ENCODE measurements at regions not wholly inside any gene's neighbourhood (a gene's known extent, or its start where the extent isn't known, plus 50 kb on each side); places are given as distances from the start of the nearest gene placed in this dataset.

GRCh38 chr5:90171466-90171865 lies 238.1 kb downstream of the CETN3 start:
- TF ChIP-seq POU6F1 (CRISPR knock-in tag; IDR thresholded peaks at IDR 0.05; ENCODE audit: borderline replicate concordance, low read depth) (no peak), PPARA (CRISPR knock-in tag; IDR thresholded peaks at IDR 0.05; ENCODE audit: borderline replicate concordance) (no peak), ARNTL (CRISPR knock-in tag; IDR thresholded peaks at IDR 0.05; ENCODE audit: borderline replicate concordance, low read depth) (no peak), BACH2 (CRISPR knock-in tag; IDR thresholded peaks at IDR 0.05; ENCODE audit: borderline replicate concordance) (no peak), ZC3H10 (CRISPR knock-in tag; IDR thresholded peaks at IDR 0.05) (no peak), CSDC2 (CRISPR knock-in tag; IDR thresholded peaks at IDR 0.05) (no peak), TOX (CRISPR knock-in tag; IDR thresholded peaks at IDR 0.05; ENCODE audit: borderline replicate concordance) (no peak), GLIS3 (CRISPR knock-in tag; IDR thresholded peaks at IDR 0.05) (no peak), SNAI2 (CRISPR knock-in tag; IDR thresholded peaks at IDR 0.05) (no peak), OSR1 (CRISPR knock-in tag; IDR thresholded peaks at IDR 0.05) (no peak), TCF4 (CRISPR knock-in tag; IDR thresholded peaks at IDR 0.05; ENCODE audit: borderline replicate concordance) (no peak), ISL1 (CRISPR knock-in tag; IDR thresholded peaks at IDR 0.05) (no peak), ESRRG (CRISPR knock-in tag; IDR thresholded peaks at IDR 0.05) (no peak), RARB (CRISPR knock-in tag; IDR thresholded peaks at IDR 0.05) (no peak), ZNF70 (CRISPR knock-in tag; IDR thresholded peaks at IDR 0.05) (no peak), ZFP30 (CRISPR knock-in tag; IDR thresholded peaks at IDR 0.05) (no peak)
- TF ChIP-seq, protein P1, sequence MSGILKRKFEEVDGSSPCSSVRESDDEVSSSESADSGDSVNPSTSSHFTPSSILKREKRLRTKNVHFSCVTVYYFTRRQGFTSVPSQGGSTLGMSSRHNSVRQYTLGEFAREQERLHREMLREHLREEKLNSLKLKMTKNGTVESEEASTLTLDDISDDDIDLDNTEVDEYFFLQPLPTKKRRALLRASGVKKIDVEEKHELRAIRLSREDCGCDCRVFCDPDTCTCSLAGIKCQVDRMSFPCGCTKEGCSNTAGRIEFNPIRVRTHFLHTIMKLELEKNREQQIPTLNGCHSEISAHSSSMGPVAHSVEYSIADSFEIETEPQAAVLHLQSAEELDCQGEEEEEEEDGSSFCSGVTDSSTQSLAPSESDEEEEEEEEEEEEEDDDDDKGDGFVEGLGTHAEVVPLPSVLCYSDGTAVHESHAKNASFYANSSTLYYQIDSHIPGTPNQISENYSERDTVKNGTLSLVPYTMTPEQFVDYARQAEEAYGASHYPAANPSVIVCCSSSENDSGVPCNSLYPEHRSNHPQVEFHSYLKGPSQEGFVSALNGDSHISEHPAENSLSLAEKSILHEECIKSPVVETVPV (CRISPR knock-in tag; IDR thresholded peaks at IDR 0.05): no peak
- TF ChIP-seq, protein P2, sequence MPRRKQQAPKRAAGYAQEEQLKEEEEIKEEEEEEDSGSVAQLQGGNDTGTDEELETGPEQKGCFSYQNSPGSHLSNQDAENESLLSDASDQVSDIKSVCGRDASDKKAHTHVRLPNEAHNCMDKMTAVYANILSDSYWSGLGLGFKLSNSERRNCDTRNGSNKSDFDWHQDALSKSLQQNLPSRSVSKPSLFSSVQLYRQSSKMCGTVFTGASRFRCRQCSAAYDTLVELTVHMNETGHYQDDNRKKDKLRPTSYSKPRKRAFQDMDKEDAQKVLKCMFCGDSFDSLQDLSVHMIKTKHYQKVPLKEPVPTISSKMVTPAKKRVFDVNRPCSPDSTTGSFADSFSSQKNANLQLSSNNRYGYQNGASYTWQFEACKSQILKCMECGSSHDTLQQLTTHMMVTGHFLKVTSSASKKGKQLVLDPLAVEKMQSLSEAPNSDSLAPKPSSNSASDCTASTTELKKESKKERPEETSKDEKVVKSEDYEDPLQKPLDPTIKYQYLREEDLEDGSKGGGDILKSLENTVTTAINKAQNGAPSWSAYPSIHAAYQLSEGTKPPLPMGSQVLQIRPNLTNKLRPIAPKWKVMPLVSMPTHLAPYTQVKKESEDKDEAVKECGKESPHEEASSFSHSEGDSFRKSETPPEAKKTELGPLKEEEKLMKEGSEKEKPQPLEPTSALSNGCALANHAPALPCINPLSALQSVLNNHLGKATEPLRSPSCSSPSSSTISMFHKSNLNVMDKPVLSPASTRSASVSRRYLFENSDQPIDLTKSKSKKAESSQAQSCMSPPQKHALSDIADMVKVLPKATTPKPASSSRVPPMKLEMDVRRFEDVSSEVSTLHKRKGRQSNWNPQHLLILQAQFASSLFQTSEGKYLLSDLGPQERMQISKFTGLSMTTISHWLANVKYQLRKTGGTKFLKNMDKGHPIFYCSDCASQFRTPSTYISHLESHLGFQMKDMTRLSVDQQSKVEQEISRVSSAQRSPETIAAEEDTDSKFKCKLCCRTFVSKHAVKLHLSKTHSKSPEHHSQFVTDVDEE (CRISPR knock-in tag; IDR thresholded peaks at IDR 0.05): no peak
- TF ChIP-seq, protein P3, sequence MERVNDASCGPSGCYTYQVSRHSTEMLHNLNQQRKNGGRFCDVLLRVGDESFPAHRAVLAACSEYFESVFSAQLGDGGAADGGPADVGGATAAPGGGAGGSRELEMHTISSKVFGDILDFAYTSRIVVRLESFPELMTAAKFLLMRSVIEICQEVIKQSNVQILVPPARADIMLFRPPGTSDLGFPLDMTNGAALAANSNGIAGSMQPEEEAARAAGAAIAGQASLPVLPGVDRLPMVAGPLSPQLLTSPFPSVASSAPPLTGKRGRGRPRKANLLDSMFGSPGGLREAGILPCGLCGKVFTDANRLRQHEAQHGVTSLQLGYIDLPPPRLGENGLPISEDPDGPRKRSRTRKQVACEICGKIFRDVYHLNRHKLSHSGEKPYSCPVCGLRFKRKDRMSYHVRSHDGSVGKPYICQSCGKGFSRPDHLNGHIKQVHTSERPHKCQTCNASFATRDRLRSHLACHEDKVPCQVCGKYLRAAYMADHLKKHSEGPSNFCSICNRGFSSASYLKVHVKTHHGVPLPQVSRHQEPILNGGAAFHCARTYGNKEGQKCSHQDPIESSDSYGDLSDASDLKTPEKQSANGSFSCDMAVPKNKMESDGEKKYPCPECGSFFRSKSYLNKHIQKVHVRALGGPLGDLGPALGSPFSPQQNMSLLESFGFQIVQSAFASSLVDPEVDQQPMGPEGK (CRISPR knock-in tag; IDR thresholded peaks at IDR 0.05; ENCODE audit: borderline replicate concordance): no peak
- TF ChIP-seq, protein P4, sequence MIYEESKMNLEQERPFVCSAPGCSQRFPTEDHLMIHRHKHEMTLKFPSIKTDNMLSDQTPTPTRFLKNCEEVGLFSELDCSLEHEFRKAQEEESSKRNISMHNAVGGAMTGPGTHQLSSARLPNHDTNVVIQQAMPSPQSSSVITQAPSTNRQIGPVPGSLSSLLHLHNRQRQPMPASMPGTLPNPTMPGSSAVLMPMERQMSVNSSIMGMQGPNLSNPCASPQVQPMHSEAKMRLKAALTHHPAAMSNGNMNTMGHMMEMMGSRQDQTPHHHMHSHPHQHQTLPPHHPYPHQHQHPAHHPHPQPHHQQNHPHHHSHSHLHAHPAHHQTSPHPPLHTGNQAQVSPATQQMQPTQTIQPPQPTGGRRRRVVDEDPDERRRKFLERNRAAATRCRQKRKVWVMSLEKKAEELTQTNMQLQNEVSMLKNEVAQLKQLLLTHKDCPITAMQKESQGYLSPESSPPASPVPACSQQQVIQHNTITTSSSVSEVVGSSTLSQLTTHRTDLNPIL (CRISPR knock-in tag; IDR thresholded peaks at IDR 0.05; ENCODE audit: low read depth): no peak
- no peak for ATAC-seq

GRCh38 chr5:90170261-90170660 lies 239.3 kb downstream of the CETN3 start:
- peak; percentile 82 for ATAC-seq
- TF ChIP-seq CSDC2 (CRISPR knock-in tag; IDR thresholded peaks at IDR 0.05) (no peak), SNAI2 (CRISPR knock-in tag; IDR thresholded peaks at IDR 0.05) (no peak), ZFP3 (CRISPR knock-in tag; IDR thresholded peaks at IDR 0.05) (no peak), ZNF565 (CRISPR knock-in tag; conservative IDR thresholded peaks at IDR 0.05; ENCODE audit: low read depth) (no peak), TOX (CRISPR knock-in tag; IDR thresholded peaks at IDR 0.05; ENCODE audit: borderline replicate concordance) (no peak), TCF4 (CRISPR knock-in tag; IDR thresholded peaks at IDR 0.05; ENCODE audit: borderline replicate concordance) (peak; percentile 87), RARB (CRISPR knock-in tag; IDR thresholded peaks at IDR 0.05) (no peak), PPARA (CRISPR knock-in tag; IDR thresholded peaks at IDR 0.05; ENCODE audit: borderline replicate concordance) (no peak), ISL1 (CRISPR knock-in tag; IDR thresholded peaks at IDR 0.05) (no peak), ARNTL (CRISPR knock-in tag; IDR thresholded peaks at IDR 0.05; ENCODE audit: borderline replicate concordance, low read depth) (no peak), GLIS3 (CRISPR knock-in tag; IDR thresholded peaks at IDR 0.05) (no peak)
- TF ChIP-seq, protein P3 (CRISPR knock-in tag; IDR thresholded peaks at IDR 0.05; ENCODE audit: borderline replicate concordance): no peak
- TF ChIP-seq, protein P2 (CRISPR knock-in tag; IDR thresholded peaks at IDR 0.05): peak; percentile 35; the same call in 1 of the 2 replicates
- TF ChIP-seq, protein P1 (CRISPR knock-in tag; IDR thresholded peaks at IDR 0.05): 0 out of 2 replicates have a peak, but pooled peaks have one; percentile 54
